ENCODE measurements at regions not wholly inside any gene's neighbourhood (a gene's known extent, or its start where the extent isn't known, plus 50 kb on each side); places are given as distances from the start of the nearest gene placed in this dataset.
"Not testable (repeated sequence)": the region's sequence is repeated elsewhere in the genome, so short reads cannot be mapped to it uniquely, and the experiment has no call there.

GRCh38 chr15:81870746-81871106, 175.1 kb downstream of the MEX3B start:
- H3K27ac ChIP-seq (ENCODE audit: insufficient read depth in 1 of 2, low read depth in 1 of 2, low read length in 2 of 2, poor library complexity in 1 of 2, severe bottlenecking in 2 of 2); H3K4me3 ChIP-seq (ENCODE audit: control insufficient read depth in 1 of 7, extremely low read depth in 1 of 7, insufficient read depth in 4 of 7, low read depth in 2 of 7, low read length in 6 of 7); H3K9me3 ChIP-seq (ENCODE audit: control extremely low read depth in 1 of 5, control insufficient read depth in 4 of 5, insufficient read depth in 2 of 5, low read depth in 1 of 5, low read length in 4 of 5); DNase-seq; CTCF ChIA-PET; H3K27me3 ChIP-seq (replicated peaks in 2 of 5; ENCODE audit: control insufficient read depth in 4 of 5, insufficient read depth in 5 of 5, low read length in 4 of 5); POLR2A ChIA-PET; H3K4me1 ChIP-seq (ENCODE audit: control extremely low read depth in 1 of 4, control insufficient read depth in 4 of 4, insufficient read depth in 4 of 4, low read length in 3 of 4); H3K36me3 ChIP-seq (ENCODE audit: control insufficient read depth in 4 of 4, insufficient read depth in 4 of 4, low read length in 3 of 4): not testable (repeated sequence)
- 100% methylated on average over 4 of the region's 29 CpGs for WGBS (ENCODE audit: insufficient coverage)

GRCh38 chr15:81870062-81870745, 175.6 kb downstream of the MEX3B start:
- H3K4me1 ChIP-seq (ENCODE audit: control extremely low read depth in 1 of 4, control insufficient read depth in 4 of 4, insufficient read depth in 4 of 4, low read length in 3 of 4); H3K27ac ChIP-seq (ENCODE audit: insufficient read depth in 1 of 2, low read depth in 1 of 2, low read length in 2 of 2, poor library complexity in 1 of 2, severe bottlenecking in 2 of 2); H3K4me3 ChIP-seq (ENCODE audit: control insufficient read depth in 1 of 7, extremely low read depth in 1 of 7, insufficient read depth in 4 of 7, low read depth in 2 of 7, low read length in 6 of 7); H3K36me3 ChIP-seq (ENCODE audit: control insufficient read depth in 4 of 4, insufficient read depth in 4 of 4, low read length in 3 of 4); H3K9me3 ChIP-seq (ENCODE audit: control extremely low read depth in 1 of 5, control insufficient read depth in 4 of 5, insufficient read depth in 2 of 5, low read depth in 1 of 5, low read length in 4 of 5); DNase-seq; H3K27me3 ChIP-seq (replicated peaks in 2 of 5; ENCODE audit: control insufficient read depth in 4 of 5, insufficient read depth in 5 of 5, low read length in 4 of 5); POLR2A ChIA-PET; CTCF ChIA-PET: not testable (repeated sequence)
- WGBS (ENCODE audit: insufficient coverage), result 90% methylated on average over 10 of the region's 16 CpGs

DNA sequence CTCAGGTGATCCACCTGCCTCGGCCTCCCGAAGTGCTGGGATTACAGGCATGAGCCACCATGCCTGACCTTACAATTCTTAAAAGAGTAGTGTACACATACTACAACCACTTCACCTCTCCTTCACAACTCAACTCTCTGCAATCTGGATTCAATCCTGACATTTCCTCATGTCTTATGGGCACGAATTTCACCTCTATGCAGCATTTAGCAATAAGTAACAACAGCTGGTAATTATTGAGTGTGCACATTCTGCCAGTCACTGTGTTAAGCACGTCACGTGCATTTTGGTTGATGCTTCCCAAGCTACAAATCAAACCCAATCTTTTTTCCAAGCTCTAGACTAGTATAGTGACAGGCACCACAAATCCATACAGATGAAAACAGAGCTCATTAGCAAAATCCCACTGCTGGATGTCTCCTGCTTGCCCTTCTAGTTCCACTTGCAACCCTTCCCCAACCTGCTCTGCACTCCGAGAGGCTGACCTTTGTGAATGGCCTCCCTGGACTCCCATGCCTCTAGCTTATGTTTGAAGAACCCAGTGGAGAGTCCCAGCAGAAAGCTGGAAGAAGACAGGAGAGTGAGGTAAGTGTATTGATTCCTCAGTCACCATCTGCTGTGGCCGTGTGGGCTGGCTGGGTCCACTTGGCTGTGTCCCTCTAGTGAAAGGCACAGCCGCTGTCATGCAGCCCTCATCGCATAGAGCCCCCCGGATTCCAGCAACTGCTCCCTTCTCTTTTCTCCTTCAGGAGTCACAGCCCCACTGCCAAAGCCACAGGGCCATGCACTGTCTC, 176.5 kb downstream of the MEX3B start:
- CTCF ChIA-PET, result no interaction called here
- no peaks in the 10 kb centered on the region for H3K27me3 ChIP-seq (replicated peaks in 2 of 5; ENCODE audit: control insufficient read depth in 4 of 5, insufficient read depth in 5 of 5, low read length in 4 of 5)
- POLR2A ChIA-PET, result no interaction called here
- no peak overlapping the region for H3K27ac ChIP-seq (ENCODE audit: insufficient read depth in 1 of 2, low read depth in 1 of 2, low read length in 2 of 2, poor library complexity in 1 of 2, severe bottlenecking in 2 of 2)
- H3K9me3 ChIP-seq (ENCODE audit: control extremely low read depth in 1 of 5, control insufficient read depth in 4 of 5, insufficient read depth in 2 of 5, low read depth in 1 of 5, low read length in 4 of 5), result peaks cover 0 to 1% (median 0%) of the 10 kb centered on the region in 5 experiments
- no peaks in the 10 kb centered on the region for H3K4me1 ChIP-seq (ENCODE audit: control extremely low read depth in 1 of 4, control insufficient read depth in 4 of 4, insufficient read depth in 4 of 4, low read length in 3 of 4)
- H3K36me3 ChIP-seq (ENCODE audit: control insufficient read depth in 4 of 4, insufficient read depth in 4 of 4, low read length in 3 of 4), result no peaks in the 10 kb centered on the region
- 98% methylated on average over 7 of the region's 10 CpGs for WGBS (ENCODE audit: insufficient coverage)
- H3K4me3 ChIP-seq (ENCODE audit: control insufficient read depth in 1 of 7, extremely low read depth in 1 of 7, insufficient read depth in 4 of 7, low read depth in 2 of 7, low read length in 6 of 7), result no peak overlapping the region
- DNase-seq, result no peak

DNA sequence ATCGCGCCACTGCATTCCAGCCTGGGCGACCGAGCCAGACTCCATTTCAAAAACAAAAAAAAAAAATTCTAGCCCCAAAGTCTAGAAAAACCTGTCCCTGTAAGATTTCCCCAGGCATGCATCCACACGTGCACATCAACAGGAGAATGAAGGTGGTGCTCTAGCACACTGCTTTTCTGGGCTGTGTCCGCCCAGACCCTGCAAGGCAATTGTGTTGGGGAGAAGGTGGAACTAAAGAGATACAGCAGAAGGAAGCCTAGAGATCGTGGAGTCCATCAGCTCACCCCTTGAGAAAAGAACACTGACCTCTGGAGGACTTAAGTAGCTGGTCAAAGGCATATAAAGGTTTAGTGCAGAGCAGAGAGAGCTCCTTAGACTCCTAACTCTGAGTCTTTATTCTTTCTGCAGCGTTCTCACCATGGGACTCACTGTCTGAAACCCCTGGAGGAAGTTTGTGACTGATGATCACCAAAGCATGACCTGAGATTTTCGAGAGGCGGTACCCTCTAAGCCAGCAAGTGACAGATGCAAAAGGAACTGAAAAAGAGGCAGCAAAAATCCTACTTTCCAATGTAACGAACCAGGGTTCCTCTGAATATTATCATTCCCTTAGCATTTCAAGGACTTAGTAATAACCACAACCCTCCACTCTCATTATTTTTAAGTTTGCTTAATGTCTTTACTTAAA, 179.8 kb downstream of the MEX3B start:
- Histone ChIP-seq H3K4me1 (ENCODE audit: control extremely low read depth in 1 of 4, control insufficient read depth in 4 of 4, insufficient read depth in 4 of 4, low read length in 3 of 4) (no peaks in the 10 kb centered on the region), H3K27me3 (replicated peaks in 2 of 5; ENCODE audit: control insufficient read depth in 4 of 5, insufficient read depth in 5 of 5, low read length in 4 of 5) (no peaks in the 10 kb centered on the region), H3K36me3 (ENCODE audit: control insufficient read depth in 4 of 4, insufficient read depth in 4 of 4, low read length in 3 of 4) (no peaks in the 10 kb centered on the region), H3K27ac (ENCODE audit: insufficient read depth in 1 of 2, low read depth in 1 of 2, low read length in 2 of 2, poor library complexity in 1 of 2, severe bottlenecking in 2 of 2) (no peak overlapping the region), H3K4me3 (ENCODE audit: control insufficient read depth in 1 of 7, extremely low read depth in 1 of 7, insufficient read depth in 4 of 7, low read depth in 2 of 7, low read length in 6 of 7) (no peak overlapping the region), H3K9me3 (ENCODE audit: control extremely low read depth in 1 of 5, control insufficient read depth in 4 of 5, insufficient read depth in 2 of 5, low read depth in 1 of 5, low read length in 4 of 5) (peaks cover 0 to 2% (median 0%) of the 10 kb centered on the region in 5 experiments)
- POLR2A ChIA-PET, result no interaction called here
- no peak for DNase-seq
- WGBS (ENCODE audit: insufficient coverage), result 89% methylated on average over 8 of the region's 11 CpGs
- CTCF ChIA-PET, result no interaction called here

- CTCF ChIA-PET, result no interaction called here
- Histone ChIP-seq H3K27me3 (replicated peaks in 2 of 5; ENCODE audit: control insufficient read depth in 4 of 5, insufficient read depth in 5 of 5, low read length in 4 of 5) (no peaks in the 10 kb centered on the region), H3K4me1 (ENCODE audit: control extremely low read depth in 1 of 4, control insufficient read depth in 4 of 4, insufficient read depth in 4 of 4, low read length in 3 of 4) (no peaks in the 10 kb centered on the region), H3K9me3 (ENCODE audit: control extremely low read depth in 1 of 5, control insufficient read depth in 4 of 5, insufficient read depth in 2 of 5, low read depth in 1 of 5, low read length in 4 of 5) (peaks cover 0 to 2% (median 0%) of the 10 kb centered on the region in 5 experiments), H3K4me3 (ENCODE audit: control insufficient read depth in 1 of 7, extremely low read depth in 1 of 7, insufficient read depth in 4 of 7, low read depth in 2 of 7, low read length in 6 of 7) (no peak overlapping the region), H3K36me3 (ENCODE audit: control insufficient read depth in 4 of 4, insufficient read depth in 4 of 4, low read length in 3 of 4) (no peaks in the 10 kb centered on the region), H3K27ac (ENCODE audit: insufficient read depth in 1 of 2, low read depth in 1 of 2, low read length in 2 of 2, poor library complexity in 1 of 2, severe bottlenecking in 2 of 2) (no peak overlapping the region)
- POLR2A ChIA-PET, result no interaction called here
- WGBS (ENCODE audit: insufficient coverage), result no CpG with 5 or more reads among the region's 2 CpGs
- DNase-seq, result no peak
Observed at GRCh38 chr15:81863162-81863561, 182.7 kb downstream of the MEX3B start.

DNA sequence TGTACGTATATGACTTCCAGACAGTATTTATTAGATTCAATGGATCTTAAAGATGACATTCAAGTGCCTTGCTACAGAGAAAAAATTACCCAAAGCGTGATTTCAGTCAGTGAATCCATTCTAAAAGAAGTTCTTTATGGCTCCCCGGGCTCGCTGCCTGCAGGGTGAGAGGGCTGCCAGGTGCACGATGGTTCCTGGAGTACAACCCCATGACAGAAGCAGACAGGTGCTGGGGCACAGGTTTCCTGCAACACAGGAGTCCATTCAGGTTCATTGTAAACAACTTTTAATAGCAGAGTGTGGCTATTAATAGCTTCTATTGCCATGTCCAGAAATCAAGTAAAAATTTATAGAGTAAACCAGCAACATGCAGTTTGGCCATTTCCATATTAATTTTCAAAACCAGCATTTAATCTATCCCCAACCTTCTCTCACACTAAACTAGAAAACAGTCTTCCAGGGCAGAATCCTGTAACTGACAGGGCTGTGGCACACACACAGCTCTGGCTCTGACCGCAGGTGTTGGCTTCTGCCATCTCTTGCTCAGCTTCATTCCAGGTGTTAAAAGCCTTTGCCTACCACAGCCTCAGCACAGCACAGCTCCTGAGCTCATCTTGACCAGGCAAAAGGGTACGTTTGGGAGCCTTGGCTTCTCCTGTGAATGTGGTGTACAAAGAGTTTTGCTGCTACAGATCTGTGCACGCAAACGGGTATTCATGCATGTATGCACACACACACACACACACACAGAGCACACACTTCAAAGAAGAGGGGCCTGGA, 185.9 kb downstream of the MEX3B start:
- no peak overlapping the region for H3K4me3 ChIP-seq (ENCODE audit: control insufficient read depth in 1 of 7, extremely low read depth in 1 of 7, insufficient read depth in 4 of 7, low read depth in 2 of 7, low read length in 6 of 7)
- DNase-seq, result no peak
- H3K4me1 ChIP-seq (ENCODE audit: control extremely low read depth in 1 of 4, control insufficient read depth in 4 of 4, insufficient read depth in 4 of 4, low read length in 3 of 4), result no peaks in the 10 kb centered on the region
- WGBS (ENCODE audit: insufficient coverage), result 99% methylated on average over 5 of the region's 9 CpGs
- peaks cover 0 to 2% (median 0%) of the 10 kb centered on the region in 5 experiments for H3K9me3 ChIP-seq (ENCODE audit: control extremely low read depth in 1 of 5, control insufficient read depth in 4 of 5, insufficient read depth in 2 of 5, low read depth in 1 of 5, low read length in 4 of 5)
- no peak overlapping the region for H3K27ac ChIP-seq (ENCODE audit: insufficient read depth in 1 of 2, low read depth in 1 of 2, low read length in 2 of 2, poor library complexity in 1 of 2, severe bottlenecking in 2 of 2)
- POLR2A ChIA-PET, result no interaction called here
- no peaks in the 10 kb centered on the region for H3K27me3 ChIP-seq (replicated peaks in 2 of 5; ENCODE audit: control insufficient read depth in 4 of 5, insufficient read depth in 5 of 5, low read length in 4 of 5)
- no peaks in the 10 kb centered on the region for H3K36me3 ChIP-seq (ENCODE audit: control insufficient read depth in 4 of 4, insufficient read depth in 4 of 4, low read length in 3 of 4)
- CTCF ChIA-PET, result no interaction called here

All from common myeloid progenitor, CD34-positive (primary cell).